ENCODE measurements at regions not wholly inside any gene's neighbourhood (a gene's known extent, or its start where the extent isn't known, plus 50 kb on each side); places are given as distances from the start of the nearest gene placed in this dataset.
A peak's percentile ranks its signal among the peaks of the same experiment; 100 is the strongest.

- H3K27ac Mint-ChIP-seq: no peak overlapping the region
- H3K9me3 ChIP-seq (ENCODE audit: control insufficient read depth, low read length): no peaks in the 10 kb centered on the region
- H3K27me3 ChIP-seq (ENCODE audit: control insufficient read depth, insufficient read depth, low read length, poor library complexity, severe bottlenecking): peaks cover 23% of the 10 kb centered on the region
- no peaks in the 10 kb centered on the region for H3K36me3 Mint-ChIP-seq (ENCODE audit: low read depth)
- H3K4me3 ChIP-seq (ENCODE audit: low read length): no peak overlapping the region
- no peak for TF ChIP-seq CTCF (conservative IDR thresholded peaks at IDR 0.05)
- no peaks in the 10 kb centered on the region for H3K36me3 ChIP-seq (ENCODE audit: control insufficient read depth, insufficient read depth, low read length)
- WGBS, 2 experiments (ENCODE audit: insufficient coverage in 1 of 2, insufficient read length in 1 of 2): 68 to 71% methylated on average over 16 to 24 of the region's 24 CpGs
- no peak overlapping the region for H3K4me3 Mint-ChIP-seq
- H3K27me3 Mint-ChIP-seq (ENCODE audit: insufficient read depth): peaks cover 22% of the 10 kb centered on the region
- H3K4me1 ChIP-seq (ENCODE audit: control insufficient read depth, insufficient read depth, low read length): peaks cover 13% of the 10 kb centered on the region
- no peak overlapping the region for H3K9ac ChIP-seq (ENCODE audit: extremely low read depth, low read length, poor library complexity, severe bottlenecking)
- H3K9me3 Mint-ChIP-seq: no peaks in the 10 kb centered on the region
- peaks cover 3% of the 10 kb centered on the region for H3K4me1 Mint-ChIP-seq
- H3K27ac ChIP-seq (ENCODE audit: low read depth, low read length): no peak overlapping the region
- DNase-seq: peak; percentile 89
Observed at GRCh38 chr3:72336821-72337479, 511.3 kb downstream of the SHQ1 start.

GRCh38 chr3:72336114-72336651 lies 512.1 kb downstream of the SHQ1 start:
- WGBS, 2 experiments (ENCODE audit: insufficient coverage in 1 of 2, insufficient read length in 1 of 2): 92 to 95% methylated on average over 7 of the region's 7 CpGs
- H3K27ac Mint-ChIP-seq: no peak overlapping the region
- H3K27me3 Mint-ChIP-seq (ENCODE audit: insufficient read depth): peaks cover 30% of the 10 kb centered on the region
- Histone ChIP-seq H3K9ac (ENCODE audit: extremely low read depth, low read length, poor library complexity, severe bottlenecking) (no peak overlapping the region), H3K27ac (ENCODE audit: low read depth, low read length) (no peak overlapping the region), H3K4me1 (ENCODE audit: control insufficient read depth, insufficient read depth, low read length) (peaks cover 13% of the 10 kb centered on the region), H3K36me3 (ENCODE audit: control insufficient read depth, insufficient read depth, low read length) (no peaks in the 10 kb centered on the region), H3K4me3 (ENCODE audit: low read length) (no peak overlapping the region), H3K9me3 (ENCODE audit: control insufficient read depth, low read length) (no peaks in the 10 kb centered on the region), H3K27me3 (ENCODE audit: control insufficient read depth, insufficient read depth, low read length, poor library complexity, severe bottlenecking) (peaks cover 31% of the 10 kb centered on the region)
- peaks cover 3% of the 10 kb centered on the region for H3K4me1 Mint-ChIP-seq
- no peaks in the 10 kb centered on the region for H3K36me3 Mint-ChIP-seq (ENCODE audit: low read depth)
- DNase-seq: no peak
- H3K9me3 Mint-ChIP-seq: no peaks in the 10 kb centered on the region
- no peak overlapping the region for H3K4me3 Mint-ChIP-seq
- TF ChIP-seq CTCF (conservative IDR thresholded peaks at IDR 0.05): no peak

GRCh38 chr3:72335458-72336095 lies 512.7 kb downstream of the SHQ1 start:
- TF ChIP-seq CTCF (conservative IDR thresholded peaks at IDR 0.05): no peak
- Histone ChIP-seq H3K4me1 (ENCODE audit: control insufficient read depth, insufficient read depth, low read length) (peaks cover 13% of the 10 kb centered on the region), H3K27me3 (ENCODE audit: control insufficient read depth, insufficient read depth, low read length, poor library complexity, severe bottlenecking) (peaks cover 35% of the 10 kb centered on the region), H3K9me3 (ENCODE audit: control insufficient read depth, low read length) (no peaks in the 10 kb centered on the region), H3K27ac (ENCODE audit: low read depth, low read length) (peak overlapping the region; percentile 27), H3K9ac (ENCODE audit: extremely low read depth, low read length, poor library complexity, severe bottlenecking) (no peak overlapping the region), H3K4me3 (ENCODE audit: low read length) (no peak overlapping the region), H3K36me3 (ENCODE audit: control insufficient read depth, insufficient read depth, low read length) (no peaks in the 10 kb centered on the region)
- Mint-ChIP-seq H3K36me3 (ENCODE audit: low read depth) (no peaks in the 10 kb centered on the region), H3K4me1 (peaks cover 3% of the 10 kb centered on the region), H3K4me3 (no peak overlapping the region), H3K27ac (peak overlapping the region; percentile 17), H3K9me3 (no peaks in the 10 kb centered on the region), H3K27me3 (ENCODE audit: insufficient read depth) (peaks cover 35% of the 10 kb centered on the region)
- WGBS, 2 experiments (ENCODE audit: insufficient coverage in 1 of 2, insufficient read length in 1 of 2): 22 to 24% methylated on average over 5 to 10 of the region's 10 CpGs
- DNase-seq: no peak
